GM18951 (cell line): ENCODE measurements at regions not wholly inside any gene's neighbourhood (a gene's known extent, or its start where the extent isn't known, plus 50 kb on each side); places are given as distances from the start of the nearest gene placed in this dataset.

Experiments used
- POLR2A ChIP-seq: IDR thresholded peaks from 4 replicates; pipeline ENCODE4 v1.6.1; 2011; ENCODE audit warnings: mild to moderate bottlenecking; ENCODE audit not compliant: insufficient read length, insufficient read depth; ENCODE audit errors: extremely low read depth
- in situ Hi-C: fragments of 300-500 bp; cut with MboI; formaldehyde crosslinking; loops from one replicate; pipeline ENCODE4 v1.12.0; 2022; ENCODE audit warnings: low sequenced_read_pairs, mixed read lengths, inconsistent platforms; ENCODE audit not compliant: unreplicated experiment

DNA sequence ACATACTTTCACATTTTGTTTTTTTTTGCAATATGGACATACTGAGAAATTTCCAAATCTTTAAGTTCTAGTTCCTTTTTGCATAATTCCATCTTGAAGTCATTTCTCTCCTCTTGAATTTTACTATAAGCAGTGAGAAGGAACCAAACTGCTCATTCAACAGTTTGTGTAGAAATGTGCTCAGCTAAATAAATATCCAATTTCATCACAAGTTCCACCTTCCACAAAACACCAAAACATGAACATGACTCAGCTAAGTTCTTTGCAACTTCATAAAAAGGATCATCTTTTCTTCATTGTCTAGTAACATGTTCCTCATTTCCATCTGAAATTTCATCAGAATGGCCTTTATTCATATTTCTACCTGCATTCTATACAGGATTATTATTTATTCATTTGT, 77.3 kb upstream of the FGF13 start:
- TF ChIP-seq POLR2A: no peak
- in situ Hi-C loops: loop anchor here (25.0 kb wide), 1 partner anchor 774 kb away; no protein-coding TSS in a partner anchor

DNA sequence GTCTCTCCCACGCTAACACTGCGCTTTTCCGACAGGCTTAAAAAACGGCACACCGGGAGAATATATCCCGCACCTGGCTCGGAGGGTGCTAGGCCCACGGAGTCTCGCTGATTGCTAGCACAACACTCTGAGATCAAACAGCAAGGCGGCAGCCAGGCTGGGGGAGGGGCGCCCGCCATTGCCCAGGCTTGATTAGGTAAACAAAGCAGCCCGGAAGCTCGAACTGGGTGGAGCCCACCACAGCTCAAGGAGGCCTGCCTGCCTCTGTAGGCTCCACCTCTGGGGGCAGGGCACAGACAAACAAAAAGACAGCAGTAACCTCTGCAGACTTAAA, 67.0 kb upstream of the FGF13 start:
- in situ Hi-C loops: loop anchor here (25.0 kb wide), 1 partner anchor 784 kb away; no protein-coding TSS in a partner anchor

DNA sequence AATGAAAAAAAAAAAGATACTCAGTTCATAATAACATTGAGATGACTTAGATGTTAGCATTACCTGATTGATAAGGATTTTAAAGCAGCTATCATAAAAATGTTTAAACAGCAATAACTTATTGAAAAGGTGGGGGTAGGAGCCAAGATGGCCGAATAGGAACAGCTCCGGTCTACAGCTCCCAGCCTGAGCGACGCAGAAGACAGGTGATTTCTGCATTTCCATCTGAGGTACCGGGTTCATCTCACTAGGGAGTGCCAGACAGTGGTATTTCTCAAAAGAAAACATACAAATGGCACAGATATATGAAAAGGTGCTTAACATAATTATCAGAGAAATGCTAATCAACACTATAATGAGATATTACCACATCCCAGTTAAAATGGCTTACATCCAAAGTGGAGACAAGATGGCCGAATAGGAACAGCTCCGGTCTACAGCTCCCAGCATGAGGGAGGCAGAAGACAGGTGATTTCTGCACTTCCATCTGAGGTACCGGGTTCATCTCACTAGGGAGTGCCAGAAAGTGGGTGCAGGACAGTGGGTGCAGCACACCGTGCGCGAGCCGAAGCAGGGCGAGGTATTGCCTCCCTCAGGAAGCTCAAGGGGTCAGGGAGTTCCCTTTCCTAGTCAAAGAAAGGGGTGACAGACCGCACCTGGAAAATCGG, 66.5 kb upstream of the FGF13 start:
- in situ Hi-C loops: loop anchor here (25.0 kb wide), 1 partner anchor 784 kb away; no protein-coding TSS in a partner anchor

DNA sequence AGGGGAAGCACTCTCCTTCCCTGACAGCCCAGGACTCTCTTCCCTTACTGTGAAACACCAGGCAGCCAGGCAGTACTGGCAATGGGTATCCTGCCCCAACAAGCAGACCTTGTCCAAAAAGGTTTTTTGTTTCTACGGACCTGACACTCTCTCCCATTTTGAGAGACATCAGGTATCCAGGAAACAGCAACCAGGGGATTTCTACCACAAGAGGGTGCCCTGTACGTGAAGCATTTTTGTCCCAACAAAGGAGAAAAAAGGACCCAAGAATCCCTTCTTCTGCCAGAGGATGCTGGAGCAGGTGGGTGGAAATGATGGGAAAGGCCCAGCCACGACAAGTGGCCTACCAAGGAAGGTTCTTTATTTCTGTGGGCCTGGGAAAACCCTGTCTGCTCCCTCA, 65.7 kb upstream of the FGF13 start:
- TF ChIP-seq POLR2A: no peak
- in situ Hi-C loops: loop anchor here (25.0 kb wide), 1 partner anchor 785 kb away; no protein-coding TSS in a partner anchor

DNA sequence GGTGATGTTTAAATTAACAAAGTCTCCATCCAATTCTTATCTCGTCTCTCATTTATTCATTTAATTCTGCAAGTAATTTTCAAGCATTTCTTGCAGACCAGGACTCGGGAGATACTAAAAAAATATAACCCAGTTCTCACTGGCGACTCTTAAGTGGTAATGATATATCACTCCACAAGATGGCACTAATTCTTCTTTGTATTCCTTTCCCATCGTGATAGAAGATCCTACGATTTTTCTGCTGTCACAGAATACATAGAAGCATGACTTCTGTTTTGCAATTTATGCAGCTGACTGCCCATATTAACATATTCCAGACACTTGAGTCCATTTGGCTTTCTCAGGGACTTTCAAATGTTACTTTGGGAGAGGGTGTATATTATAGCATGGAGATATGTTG, 64.0 kb upstream of the FGF13 start:
- no peak for TF ChIP-seq POLR2A
- in situ Hi-C loops: loop anchor here (25.0 kb wide), 1 partner anchor 787 kb away; no protein-coding TSS in a partner anchor

DNA sequence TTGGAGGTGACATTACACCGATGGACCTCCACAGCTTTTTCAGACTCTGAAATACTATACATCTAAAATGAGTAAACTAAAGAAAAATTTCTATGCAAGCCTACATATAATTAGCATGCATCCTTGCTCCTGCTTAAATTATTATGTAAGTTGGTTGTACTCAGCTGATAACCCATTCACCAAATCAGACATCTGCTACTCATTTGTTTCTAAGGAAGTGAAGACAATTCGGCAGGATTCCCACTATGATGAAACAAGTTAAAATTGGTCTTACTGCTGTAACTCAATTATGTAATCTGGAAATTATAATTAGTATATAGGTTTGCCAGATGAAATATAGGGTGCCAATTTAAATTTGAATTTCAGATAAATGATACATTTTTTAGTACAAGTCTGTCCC, 59.5 kb upstream of the FGF13 start:
- in situ Hi-C loops: no loop called here
- no peak for TF ChIP-seq POLR2A

DNA sequence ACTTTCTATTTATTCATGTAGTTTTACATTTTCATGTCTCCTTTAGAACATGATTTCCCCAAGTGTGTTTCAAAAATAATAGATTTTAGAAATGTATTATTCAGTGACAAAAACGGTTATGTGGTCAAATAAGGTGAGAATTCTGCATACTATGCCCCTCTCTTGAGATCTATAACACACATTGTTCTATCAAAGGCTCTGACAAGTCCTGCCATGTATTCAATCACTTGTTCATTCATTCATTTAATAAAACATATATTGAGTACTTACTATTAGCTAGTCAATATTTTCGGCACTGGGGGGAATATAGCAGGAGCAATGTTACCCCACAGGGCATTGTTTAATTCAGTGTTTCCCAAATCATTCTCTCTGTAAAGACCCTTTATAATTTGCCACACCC, 58.4 kb upstream of the FGF13 start:
- in situ Hi-C loops: no loop called here

DNA sequence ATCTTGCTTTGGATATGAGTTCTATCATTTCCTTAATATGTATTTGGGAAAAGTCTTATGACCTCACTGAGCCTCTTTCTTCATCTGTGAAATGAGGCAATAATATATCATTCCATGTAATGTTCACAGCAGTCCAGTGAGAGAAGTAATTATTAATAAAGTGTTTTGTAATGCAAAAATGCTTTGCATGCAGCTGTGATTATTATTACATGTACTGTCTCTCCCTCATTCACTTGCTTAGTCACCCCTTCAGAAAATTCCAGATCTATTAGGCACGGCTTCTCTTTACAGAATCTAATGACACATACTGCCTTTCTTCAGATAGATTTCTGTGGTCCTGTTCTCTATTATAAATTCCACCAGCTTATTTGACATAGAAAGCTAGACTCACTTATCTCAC, 53.5 kb upstream of the FGF13 start:
- in situ Hi-C loops: no loop called here
- no peak for TF ChIP-seq POLR2A

More for the DNA sequence above, 58.4 kb upstream of the FGF13 start:
- TF ChIP-seq POLR2A: no peak

DNA sequence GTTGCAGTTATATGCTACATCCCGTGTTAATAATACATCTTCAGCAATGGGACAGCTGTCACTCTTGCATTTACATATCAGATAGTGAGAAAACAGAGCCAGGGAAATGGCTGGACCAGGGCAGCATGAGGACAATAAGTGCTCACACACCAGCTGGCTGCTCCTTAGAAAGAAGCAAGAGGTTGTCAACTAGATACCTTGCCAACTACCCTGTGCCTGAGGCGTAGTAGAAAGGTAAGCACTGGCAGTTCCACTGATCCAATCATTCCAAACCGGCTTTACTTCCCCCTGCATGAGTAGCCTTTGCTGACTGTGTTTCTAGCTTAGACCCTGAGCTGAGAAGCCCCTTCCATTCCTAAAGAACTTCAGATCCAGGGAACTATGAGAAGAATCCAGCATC, 52.2 kb upstream of the FGF13 start:
- in situ Hi-C loops: no loop called here
- TF ChIP-seq POLR2A: no peak

DNA sequence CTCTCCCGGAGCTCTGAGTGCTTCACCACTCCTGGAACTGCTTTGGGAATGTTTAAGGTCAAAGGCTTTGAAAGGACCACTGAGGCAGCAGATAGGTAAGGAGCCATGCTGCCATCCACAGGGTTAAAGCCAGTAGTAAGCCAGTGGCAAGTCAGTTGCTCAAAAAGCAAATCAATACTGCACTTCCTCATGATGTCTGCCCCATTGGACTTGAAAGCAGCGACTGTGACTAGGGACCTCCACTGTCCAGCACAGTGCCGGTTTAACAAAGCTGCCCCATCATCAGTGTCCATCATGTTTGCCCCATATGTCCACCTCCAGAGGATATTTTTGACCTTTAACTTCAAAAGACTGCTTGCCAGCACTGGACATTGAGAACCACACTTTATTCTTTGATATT, 49.9 kb upstream of the FGF13 start:
- in situ Hi-C loops: no loop called here
- TF ChIP-seq POLR2A: no peak
